Neural progenitor cell (in vitro differentiated cells): ENCODE measurements at regions not wholly inside any gene's neighbourhood (a gene's known extent, or its start where the extent isn't known, plus 50 kb on each side); places are given as distances from the start of the nearest gene placed in this dataset.

ENCODE experiments used
- EZH2 ChIP-seq: fragments of 200-600 bp; sonication (generic); IDR thresholded peaks from 2 replicates; pipeline ENCODE4 v1.6.1; 2017; ENCODE audit warnings: antibody characterized with exemption, mild to moderate bottlenecking, moderate library complexity
- TF ChIP-seq, protein P1 (sequence below): fragments of 200-600 bp; sonication (generic); IDR thresholded peaks from 2 replicates; pipeline ENCODE4 v1.5.1; 2017; ENCODE audit warnings: antibody characterized with exemption, mild to moderate bottlenecking

DNA sequence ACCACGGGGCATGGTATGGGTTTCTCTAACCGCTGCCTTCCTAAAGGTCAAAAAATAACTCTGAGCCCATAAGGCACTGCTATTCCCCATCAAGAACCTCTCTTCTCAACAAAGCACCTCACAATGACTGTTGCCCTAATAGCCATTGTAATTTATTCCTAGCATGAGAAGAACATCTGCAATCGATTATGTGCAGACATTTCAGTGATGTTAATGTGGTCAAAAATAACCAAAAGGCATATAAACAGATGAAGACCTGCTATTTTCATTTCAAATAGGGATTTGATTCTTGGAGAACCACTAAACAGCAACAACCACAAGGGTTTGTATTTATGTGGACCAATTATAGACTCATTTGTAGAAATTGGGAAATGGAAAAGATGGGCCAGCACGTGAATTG is 356.6 kb downstream of the FBXO15 start:
- TF ChIP-seq, protein P1, sequence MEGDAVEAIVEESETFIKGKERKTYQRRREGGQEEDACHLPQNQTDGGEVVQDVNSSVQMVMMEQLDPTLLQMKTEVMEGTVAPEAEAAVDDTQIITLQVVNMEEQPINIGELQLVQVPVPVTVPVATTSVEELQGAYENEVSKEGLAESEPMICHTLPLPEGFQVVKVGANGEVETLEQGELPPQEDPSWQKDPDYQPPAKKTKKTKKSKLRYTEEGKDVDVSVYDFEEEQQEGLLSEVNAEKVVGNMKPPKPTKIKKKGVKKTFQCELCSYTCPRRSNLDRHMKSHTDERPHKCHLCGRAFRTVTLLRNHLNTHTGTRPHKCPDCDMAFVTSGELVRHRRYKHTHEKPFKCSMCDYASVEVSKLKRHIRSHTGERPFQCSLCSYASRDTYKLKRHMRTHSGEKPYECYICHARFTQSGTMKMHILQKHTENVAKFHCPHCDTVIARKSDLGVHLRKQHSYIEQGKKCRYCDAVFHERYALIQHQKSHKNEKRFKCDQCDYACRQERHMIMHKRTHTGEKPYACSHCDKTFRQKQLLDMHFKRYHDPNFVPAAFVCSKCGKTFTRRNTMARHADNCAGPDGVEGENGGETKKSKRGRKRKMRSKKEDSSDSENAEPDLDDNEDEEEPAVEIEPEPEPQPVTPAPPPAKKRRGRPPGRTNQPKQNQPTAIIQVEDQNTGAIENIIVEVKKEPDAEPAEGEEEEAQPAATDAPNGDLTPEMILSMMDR = no peak
- no peak for TF ChIP-seq EZH2
